Stimulated activated CD4-positive, alpha-beta T cell treated with anti-CD3 and anti-CD28 coated beads, Interleukin-2, amount 100 ng/mL, for 48 hours (primary cell): ENCODE measurements at regions not wholly inside any gene's neighbourhood (a gene's known extent, or its start where the extent isn't known, plus 50 kb on each side); places are given as distances from the start of the nearest gene placed in this dataset.

Experiments
- DNase-seq, 2 donors: peaks; one replicate each; pipeline ENCODE4 v3.0.0-alpha.2; 2020

DNA sequence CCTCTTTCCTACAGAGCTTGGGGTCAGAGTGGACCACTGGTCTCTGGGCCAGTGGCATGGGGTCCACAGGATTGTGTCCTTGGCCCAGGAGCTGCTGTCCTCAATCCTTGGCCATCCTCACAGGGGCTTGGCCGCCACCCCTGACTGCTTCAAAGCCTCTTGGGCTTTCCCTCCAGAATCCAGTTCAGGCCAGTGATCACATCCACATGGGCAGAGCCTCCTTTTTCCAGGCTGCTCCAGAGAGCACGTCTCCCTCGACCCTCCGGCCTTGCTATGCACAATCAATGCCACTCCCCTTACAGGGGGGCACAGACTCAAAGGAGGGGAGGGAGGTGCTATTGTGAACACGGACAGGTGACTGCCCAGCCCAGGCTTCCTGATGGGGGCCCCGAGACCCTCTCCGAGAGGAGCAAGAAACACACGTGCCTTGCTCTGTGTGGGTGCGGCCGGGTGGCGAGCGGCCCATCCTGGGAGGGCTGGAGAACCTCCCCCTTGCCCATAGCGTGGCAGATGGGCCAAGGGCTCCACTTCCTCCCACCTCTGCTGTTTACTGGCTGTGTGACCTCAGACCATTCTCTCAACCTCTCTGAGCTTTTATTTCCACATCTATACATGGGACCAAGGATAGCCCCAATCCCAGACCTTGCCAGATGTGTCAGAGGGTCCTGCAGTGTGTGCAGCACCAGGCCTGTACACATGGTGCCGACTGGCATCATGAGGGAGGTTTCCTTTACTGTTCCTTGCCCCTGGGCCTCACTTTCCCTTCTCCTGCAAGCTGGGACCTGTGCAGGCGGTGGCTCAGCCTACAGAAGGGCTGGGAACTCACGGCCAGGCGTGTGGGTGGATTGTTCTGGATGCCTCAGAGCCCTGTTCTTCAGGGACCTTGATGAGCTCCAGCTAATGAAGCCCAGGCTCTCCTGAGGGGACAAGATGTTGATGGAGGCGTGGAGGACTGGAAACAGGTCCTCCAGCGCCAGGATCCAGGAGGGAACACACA lies 229.0 kb upstream of the GSE1 start:
- DNase-seq, result no peak

DNA sequence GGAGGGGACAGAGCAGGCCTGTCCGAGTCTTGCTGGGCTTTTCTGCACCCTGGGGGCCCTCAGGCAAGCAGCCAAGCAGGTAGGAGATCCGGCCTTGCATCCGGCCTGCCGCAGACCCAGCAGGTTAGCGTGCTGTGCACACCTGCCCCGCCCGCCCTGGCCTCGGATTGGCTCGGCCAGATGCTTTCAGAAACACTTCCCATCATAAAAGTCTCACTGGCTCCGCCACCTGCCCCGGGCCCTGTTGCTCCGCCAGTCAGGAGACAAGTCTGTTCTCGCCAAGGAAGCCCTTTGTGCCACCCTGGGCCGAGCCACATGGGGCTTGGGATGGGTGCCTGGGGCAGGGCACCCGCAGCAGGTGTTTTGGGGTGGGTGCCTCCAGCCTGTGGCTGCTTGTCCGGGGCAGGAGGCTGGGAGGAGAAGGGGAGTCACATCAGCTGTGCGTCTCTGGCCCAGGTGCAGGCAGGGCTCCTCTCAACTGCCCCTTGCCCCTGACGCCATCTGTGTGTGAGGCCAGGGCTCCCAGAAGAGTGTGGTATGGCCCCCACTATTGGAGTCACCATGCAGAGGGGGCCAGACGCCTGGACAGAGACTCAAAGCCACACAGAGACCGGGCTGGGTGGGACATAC lies 228.2 kb upstream of the GSE1 start:
- no peak for DNase-seq

DNA sequence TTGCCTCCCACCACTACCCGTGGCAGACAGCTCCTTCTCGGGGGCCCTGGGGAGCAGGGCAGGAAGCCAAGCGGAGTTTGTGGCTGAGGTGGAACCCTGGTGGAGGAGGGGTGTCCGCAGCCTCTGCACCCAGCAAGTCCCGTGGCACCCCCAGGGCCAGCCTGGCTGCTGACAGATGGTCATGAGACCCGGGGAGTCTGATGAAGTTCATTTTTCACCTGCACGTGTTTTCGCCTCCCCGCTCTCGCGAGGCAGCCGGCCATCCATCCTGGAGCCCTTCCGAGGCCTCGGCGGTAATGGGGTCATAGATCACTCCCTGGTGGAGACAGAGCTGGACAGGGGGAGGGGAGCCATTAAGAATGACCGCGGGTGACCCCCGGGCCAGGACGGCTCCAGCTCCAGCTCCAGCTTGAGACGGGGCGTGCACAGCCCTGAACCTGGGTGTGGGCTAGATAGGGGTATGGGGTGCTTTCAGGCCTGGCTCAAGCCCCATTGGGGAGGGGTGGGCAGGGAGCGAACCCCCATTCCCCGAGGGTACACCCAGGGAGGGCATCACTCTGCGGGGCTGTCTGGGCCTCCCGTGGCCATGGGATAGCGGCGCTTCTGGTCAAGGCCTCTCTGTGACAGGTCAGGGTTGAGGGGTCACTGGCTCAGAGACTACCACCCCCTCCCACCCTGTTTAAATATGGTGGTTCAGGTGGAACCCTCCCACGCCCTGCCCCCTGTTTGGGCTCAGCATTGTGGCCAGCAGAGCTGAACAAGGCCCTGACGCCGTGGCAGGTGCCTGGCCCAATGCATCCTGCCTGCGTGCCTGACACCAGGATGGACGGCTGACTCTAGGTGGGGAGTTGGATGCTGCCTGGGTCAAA lies 227.4 kb upstream of the GSE1 start:
- no peak for DNase-seq

DNA sequence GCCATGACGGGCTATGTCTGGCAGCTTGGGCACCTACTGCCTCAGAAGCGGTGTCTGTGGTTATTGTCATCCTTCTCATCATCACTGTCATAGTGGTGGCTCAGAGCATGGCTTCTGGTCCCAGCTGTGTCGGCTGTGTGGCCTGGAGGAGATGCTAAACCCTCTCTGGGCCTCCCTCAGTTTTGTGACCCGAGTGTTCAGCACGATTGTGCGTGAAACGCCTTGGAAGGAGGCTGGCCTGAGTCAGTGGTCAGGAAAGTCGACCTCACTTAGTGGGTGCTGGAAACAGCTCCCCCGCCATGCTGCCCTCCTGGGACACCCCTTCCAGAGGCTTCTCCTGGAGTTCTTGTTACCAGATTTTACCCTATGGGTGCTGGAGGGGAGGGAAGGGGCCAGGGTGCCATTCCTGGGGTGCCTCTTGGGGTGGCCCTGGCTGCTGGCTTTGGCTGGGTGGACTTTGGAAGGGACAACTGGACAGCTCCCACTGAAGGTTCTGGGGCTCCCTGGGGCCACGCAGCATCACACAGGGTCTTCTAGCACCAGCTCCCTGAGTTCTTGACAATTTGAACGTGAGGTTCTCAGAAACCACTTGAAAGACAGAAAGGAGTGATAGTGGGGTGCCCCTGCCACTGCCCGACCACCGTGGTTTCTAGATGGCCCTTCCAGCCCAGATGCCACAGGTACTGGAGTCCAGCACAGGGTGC lies 226.5 kb upstream of the GSE1 start:
- DNase-seq, result no peak

DNA sequence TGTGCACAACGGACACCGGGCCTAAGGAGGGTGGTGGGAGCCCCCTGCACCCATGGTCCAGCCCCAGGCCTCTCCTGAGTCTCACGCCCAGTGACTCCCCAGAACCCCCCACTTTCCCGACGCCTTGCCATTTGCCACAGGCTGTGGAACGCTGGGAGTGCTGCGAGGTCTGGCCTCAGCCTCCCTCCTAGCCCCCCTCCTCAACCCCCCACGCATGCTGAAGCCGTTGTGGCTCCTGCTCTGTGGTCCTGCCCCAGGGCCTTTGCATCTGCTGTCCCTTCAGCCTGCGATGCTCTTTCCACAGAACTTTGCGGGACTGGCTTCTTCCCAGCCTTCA lies 226.0 kb upstream of the GSE1 start:
- DNase-seq, result no peak

DNA sequence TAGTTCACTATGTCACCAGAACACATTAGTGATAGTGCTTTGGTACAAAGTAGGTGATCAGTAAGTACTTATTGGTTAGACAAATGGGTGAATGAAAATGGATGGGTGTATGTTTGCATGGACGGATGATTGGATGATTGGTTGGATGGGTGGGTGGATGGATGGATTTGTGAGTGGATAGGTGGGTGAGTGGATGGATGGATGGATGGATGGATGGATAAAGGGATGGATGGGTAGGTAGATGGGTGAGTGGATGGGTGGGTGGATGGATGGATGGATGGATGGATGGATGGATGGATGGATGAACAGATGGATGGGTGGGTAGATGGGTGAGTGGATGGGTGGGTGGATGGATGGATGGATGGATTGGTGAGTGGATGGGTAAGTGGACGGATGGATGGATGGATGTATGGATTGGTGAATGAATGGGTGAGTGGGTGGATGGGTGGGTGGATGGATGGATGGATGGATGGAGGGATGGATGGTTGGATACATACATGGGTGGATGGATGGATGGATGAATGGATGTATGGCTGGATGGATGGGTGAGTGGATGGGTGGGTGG lies 225.3 kb upstream of the GSE1 start:
- DNase-seq, result no peak

DNA sequence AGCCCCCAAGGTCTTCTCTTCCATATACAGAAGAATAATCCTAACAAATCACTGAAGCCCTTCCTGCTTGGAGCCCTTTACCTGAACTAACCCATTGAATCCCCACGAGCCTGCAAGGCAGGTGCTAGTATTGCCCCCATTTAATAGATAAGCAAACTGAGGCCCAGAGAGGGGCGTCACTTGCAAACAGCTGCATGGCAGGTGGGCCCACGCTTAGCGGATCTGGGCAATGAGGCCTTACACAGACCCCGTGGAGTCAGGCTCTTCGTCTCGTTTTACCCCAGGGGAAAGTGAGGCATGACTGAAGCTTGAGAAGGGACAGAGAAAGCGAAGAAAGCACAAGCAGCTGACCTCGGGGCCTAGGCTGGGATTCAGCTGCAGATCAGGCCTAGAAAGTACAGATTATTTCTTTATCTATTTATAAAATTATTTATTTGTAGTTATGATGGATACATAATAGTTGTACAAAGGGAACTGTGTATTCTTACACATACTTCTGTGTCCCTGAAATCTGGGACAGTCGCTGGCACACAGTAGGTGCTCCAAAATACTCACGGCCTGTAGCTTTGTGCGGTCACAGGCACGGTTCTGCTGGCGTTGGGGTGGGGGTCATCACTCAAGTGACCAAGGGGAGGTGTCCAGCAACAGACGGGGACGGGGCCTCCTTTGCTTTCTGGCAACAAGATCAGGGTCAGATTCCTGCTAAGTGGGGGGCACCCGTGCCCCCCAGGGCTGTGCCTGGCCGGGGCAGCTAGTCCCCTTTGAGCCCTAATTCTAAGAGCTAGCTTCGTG lies 223.2 kb upstream of the GSE1 start:
- no peak for DNase-seq

DNA sequence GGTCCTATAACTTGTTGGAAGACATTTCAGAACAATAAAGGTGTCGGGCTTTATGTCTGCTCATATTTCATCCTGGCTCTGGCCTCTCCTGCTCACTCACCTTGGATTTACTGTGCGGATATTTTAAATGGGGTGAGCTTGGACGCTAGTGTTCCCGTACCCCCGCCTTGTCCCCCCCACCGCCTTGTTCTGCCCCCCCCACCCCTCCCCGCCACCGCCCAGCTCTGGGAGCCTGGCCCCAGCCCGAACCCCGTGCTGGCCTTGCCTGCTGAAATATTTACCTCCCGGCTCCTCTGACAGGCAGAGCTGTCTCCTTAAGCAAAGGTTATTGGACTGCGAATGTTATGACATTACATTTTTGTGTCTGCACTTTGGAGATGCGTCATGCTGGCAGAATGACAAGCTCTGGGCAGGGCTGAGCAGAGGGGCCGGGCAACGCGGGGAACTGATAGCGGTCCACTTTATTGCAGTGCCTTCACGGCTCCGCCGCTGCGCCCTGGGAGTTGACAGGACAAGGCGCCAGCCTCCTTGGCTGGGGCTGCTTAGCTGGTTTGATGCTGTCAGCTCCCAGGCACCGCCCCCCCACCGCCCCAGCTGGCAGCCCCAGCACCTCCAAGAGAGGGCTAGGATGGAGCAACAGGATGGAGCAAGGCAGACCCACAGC lies 222.5 kb upstream of the GSE1 start:
- DNase-seq, result no peak

DNA sequence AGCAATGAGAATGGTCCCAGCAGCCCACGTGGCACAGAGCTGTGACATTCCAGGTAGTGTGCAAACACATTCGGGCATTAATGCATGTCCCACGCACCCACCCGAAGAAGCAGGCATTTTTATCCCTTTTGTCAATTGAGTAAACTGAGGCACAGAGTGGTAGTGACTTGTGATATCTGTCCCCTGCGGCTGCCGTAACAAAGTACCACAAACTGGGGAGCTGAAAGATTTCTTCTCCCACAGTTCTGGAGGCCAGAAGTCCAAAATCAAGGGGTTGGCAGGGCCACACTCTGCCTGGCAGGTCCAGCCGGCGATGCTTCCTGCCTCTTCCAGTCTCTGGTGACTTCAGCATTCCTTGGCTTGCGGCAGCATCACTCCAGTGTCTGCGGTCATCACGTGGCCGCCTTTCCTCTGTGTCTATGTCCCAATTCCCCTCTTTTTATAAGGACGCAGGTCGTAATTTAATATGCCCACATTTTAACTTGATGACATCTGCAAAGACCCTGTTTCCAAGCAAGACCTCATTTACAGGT lies 221.9 kb upstream of the GSE1 start:
- no peak for DNase-seq

DNA sequence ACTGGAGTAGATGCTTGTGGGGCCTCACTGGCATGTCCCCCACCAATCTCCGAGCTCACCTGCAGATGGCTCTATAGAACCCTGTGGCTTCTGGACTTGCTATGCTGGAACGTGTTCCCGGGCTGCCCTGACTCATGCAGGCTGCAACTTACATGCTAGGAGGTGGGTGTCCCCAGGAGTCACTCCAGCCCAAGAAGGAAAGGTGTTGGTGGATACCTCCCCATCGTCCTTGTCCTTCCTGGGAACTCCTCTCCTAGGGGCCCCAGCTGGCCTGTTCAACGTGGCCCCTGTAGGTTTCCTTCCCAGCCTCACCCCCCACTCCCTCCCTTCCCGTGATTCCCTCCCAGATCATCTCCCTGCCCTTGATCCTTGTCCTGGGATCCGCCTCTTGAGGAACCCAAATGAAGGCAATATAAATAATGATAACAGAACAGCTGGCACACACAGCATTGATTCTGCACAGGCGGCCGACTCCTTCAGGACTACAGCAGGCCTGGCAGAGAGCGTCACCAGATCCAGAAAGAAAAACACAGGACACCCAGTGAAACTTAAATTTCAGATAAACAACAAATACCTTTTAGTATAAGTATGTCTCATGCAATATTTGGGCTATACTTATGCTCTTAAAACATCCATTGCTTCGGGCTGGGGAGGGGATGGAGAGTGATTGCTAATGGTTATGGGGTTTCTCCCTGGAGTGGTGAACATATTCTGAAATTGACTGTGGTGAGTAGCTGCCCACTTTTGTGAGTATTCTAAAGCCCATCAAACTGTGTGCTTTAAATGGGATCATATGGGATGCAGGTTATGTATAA lies 221.1 kb upstream of the GSE1 start:
- DNase-seq, result no peak

DNA sequence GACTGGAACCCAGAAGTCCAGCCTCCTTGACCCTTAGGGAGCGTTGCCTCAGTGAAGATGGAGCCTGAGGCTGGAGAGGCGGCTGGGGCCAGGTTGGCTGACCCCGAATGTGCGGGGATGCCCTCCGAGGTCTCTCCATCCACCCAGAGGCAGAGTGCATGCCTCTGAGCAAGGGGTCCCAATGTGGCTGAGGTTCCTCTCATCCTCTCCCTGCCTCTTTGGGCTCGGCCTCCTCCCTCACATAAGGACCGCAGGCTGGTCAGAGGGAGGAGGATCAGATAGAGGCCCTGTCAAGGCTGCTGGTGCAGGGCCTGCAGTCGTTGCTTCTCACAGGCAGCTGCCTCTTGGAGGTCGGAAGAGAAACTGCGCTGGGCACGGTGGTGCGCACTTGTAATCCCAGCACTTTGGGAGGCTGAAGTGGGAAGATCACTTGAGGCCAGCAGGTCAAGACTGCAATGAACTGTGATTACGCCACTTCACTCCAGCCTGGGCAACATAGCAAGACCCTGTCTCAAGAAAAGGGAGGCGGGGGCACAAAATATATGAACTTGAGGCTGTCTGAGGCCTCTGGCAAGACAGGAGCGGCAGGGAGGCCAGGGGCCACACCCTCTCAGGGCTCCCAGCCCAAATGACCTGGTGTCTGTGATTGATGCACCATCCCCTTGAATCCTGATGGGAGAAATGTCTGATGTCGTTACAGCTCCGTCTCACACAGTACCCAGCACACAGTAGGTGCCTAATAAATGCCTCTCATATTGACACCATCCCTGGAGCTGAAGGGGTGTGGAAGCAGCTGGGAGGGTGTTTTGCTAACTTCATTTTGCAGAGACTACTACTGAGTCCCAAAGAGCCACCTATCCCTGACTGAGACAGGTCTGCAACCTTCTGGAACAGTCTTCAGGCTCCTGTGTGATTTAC lies 220.1 kb upstream of the GSE1 start:
- no peak for DNase-seq

DNA sequence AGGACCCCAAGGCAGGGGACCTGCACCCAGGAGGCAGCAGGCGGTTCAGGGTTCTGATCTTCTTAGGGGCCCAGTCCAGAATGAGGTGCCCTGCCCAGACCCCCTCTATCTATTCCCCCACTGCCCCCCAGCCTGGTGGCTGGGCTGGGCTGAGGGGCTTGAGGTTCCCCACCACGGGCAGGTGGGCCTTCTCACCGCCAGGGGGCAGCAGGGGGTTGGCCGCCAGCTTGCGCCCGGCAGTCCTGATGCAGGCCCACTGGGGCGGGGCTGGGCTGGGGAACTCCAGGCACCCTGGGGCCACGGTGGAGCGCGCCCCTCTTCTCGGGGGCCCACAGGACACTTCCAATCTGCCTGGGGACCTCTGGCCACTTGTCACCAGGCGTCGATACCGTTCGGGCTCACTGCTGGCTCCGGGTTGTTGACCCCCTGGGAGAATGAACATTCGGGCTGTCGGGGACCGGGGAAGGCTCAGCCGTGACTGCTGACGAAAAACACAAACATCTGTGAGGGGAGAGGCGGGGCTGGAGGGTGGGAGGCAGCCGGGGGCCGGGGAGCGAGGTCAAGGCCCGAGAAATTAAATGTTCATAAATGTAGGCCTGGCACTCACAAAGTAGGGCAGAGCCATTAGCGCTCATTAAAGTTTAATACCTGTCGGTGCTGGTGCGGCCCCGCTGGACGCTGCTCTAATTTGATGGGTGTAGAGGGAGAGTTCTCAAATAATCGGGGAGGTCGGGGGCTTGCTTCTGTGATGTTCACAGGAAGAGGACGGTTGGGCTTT lies 219.3 kb upstream of the GSE1 start:
- DNase-seq, result peak; percentile 63 to 74

DNA sequence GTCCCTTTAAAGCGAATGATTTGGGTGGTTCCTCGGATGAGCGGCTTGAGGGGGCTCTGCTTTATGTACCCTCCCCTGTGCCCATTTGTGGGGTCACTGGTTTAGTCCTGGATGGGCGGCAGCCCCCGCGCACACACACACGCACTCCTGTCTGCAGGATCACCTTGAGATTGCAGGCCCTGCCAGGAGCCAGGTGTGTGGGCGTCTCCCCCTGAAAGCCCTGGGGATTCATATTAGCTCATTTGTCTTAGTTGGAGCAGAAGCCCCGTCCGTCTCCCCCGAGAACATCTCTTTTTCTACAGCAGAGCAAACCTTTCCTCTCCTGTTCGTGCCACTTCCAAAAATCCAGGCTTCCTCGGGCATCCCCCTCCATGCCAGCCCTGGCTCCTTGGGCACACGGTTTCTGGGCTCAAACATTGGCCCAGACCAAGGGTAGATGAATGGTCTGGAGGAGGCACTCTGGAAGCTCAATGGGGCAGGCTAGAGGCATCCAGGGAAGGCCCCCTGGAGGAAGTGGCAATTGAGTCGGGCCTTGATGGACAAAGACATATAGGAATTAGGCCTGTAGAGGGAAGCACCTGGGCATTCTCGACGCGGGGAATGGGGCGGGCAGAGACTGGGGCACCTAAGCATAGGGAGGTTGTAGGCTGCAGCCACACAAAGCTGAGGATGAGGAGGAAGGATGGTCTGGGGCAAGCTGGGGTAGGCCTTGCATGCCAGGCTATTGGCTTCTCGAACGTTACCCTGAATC lies 218.5 kb upstream of the GSE1 start:
- DNase-seq, result no peak

DNA sequence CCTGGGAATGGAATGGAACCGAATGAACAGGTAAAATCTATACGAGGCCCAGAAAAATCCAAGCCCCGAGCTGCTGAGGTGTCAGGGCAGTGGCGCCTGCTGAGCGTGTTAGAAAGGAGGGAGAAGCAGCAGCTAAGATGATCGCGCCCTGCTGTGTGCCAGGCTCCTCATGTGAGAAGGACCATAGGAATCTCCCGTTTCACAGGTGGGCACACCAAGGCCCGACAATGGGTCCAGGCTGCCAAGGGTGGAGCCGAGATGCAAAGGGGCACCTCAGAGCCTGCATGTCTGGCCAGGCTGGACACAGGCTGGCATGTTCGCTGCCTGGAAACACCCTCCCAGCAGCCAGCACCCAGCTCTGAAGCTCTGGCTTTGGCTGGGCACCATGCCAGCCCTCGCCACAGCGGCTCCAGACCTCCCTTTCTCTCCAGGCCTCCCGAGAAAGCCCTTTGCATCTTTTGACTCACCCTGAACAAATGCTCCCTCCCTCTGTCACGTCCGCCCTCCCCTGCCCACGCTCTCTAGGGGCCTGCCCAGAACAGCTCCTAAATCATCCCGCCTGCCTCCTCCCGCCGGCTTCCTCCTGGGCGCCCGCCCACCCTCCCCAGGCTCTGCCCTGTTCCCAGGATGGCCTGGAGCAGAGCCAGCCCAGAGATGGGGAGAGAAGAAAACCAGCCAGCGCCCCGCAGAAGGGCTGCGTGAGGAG lies 217.8 kb upstream of the GSE1 start:
- DNase-seq, result no peak

DNA sequence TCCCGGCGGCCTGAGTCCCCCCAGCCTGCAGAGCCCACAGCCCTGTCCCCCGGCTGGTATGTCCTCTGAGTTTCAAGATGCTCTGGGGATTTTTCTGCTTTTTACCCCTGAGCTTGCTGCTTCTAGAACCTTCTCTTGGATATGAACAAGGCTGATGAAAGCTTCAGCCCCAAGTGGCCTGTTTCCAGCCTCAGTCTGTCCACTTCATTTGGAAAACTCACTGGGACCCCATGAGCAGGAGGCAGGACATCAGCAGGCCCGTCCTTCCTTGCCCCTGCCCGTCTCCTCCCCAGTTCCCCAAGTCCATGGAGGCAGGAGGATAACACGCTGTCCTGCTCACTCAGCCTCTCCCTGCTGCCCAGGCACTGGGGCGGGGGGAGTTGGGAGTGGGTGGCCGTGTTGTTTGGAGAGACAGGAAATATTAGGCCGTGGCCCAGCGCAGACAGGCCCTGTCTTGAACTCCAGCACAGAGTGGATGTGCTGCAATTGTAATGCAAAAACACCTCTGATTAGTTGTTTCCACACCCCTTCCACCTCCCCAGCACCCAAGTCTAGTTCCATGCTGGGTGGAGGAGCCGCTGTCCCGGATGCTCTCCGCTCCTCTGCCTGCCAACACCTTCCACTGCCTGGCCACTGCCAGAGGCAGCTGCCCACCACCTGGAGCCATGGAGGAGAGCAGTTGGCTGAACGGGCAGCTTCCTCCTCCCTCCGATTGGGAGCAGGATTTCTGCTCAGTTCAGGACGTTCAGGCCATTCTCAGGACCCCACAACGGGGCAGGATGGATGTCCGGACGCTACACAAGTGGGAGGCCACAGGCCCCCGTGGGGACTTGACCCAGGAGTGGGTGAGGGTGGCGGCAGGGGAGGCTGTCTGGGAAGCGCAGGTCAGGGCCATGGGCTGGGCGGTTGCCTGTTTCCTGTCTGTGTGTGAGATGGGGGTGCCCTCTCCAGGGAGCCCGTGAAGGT lies 216.9 kb upstream of the GSE1 start:
- DNase-seq, result no peak
